Mucosa of gallbladder (tissue), 1 donor: ENCODE measurements at regions not wholly inside any gene's neighbourhood (a gene's known extent, or its start where the extent isn't known, plus 50 kb on each side); places are given as distances from the start of the nearest gene placed in this dataset.

Experiments
- DNase-seq: peaks from one replicate; pipeline ENCODE4 v3.0.0-alpha.2; 2020; ENCODE audit warnings: low spot score
- donor health status: DM: no; HTN: no; CAD: no.

DNA sequence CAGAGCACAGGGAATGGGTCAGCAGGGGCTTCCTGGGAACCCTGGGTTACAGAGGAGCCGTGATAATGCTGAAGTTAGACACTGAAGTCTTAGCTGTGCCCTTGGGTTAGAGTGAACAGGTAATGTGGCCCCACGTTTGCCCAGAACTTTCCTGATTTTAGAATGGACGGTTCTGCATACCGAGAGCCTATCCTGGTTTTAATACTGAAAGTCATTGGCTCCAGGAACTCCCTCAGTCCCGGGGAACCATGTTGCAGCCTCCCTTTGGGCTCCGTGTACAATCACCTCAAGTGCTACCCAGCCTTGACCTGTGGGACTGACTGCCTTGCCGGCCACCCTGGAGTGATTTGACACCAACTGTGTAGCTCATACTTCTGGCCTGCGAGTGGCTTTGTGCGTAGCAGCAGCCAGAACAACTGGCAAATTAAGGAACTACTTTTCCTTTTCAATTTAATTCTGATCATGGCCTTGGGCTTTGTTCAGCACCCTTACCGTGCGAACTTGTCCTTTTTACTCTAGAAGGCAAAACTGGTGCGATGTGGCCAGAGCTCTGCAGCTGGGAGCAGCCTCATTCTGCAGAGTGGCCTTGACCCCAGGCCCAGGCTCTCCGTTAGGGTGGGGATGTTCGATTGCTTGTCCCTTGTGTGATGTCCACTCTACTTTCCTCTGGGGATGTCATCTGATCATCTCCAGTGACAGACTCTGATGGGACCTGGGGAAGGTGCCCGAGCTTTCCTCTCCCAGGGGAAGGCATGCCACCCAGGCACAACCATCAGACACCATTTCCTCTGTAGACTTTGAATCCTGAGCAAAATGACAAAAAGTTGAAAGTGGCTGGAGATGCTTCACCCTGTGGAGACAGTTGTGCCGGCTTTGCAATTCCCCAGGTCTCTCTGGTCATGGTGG is 265.9 kb downstream of the GLRX3 start:
- no peak for DNase-seq

GRCh38 chr10:130403153-130404075 is 267.2 kb downstream of the GLRX3 start:
- no peak for DNase-seq

- DNase-seq = no peak
Observed at GRCh38 chr10:130404476-130405055, 268.4 kb downstream of the GLRX3 start.

DNA sequence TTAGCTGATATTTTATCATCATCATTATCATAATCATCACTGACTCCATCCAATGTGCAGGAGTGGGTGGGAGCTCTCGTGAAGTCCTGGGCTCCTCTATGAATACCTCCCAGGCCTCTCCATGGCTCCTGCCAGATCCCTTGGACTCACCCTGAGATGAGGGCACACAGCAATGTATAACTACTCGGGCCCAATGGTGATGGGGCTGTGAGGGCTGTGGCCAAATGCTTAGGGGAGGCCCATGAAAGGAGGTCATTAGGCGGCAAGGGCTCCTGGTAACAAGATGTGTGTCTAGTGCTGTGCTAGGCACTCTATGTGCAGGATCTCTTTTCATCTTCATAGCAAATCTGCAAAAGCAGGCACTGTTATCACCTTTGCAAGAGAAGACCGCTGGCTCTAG is 270.9 kb downstream of the GLRX3 start:
- DNase-seq = no peak

- no peak for DNase-seq
Observed at GRCh38 chr10:130409331-130409730, 273.1 kb downstream of the GLRX3 start.

GRCh38 chr10:130409931-130410330 is 273.7 kb downstream of the GLRX3 start:
- no peak for DNase-seq

DNA sequence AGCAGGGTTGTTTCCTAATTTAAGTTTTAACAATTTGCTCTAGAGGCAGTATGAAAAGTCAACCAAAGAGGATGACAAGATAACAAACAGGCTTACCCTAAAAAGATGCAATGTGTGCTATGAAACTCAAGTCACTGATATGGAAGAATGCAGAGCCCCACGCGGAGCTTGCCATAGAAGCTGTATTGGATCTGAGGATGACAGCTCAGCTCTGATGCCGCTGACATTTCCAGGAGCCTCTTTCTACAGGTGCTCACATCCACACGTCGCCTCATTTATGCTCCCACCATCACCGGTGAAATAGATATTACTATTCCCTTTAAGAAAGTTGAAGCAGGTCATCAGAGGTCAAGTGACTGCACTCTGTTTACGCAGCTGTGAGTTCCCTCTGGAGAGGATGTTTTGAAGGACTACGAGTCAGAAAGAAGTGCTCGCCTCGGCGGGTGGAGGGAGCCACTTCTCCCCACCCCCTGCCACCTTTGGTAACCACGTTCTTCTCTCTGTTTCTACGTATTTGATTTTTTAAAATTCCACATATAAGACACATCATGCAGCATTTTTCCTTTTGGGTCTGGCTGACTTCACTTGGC is 275.4 kb downstream of the GLRX3 start:
- no peak for DNase-seq

DNA sequence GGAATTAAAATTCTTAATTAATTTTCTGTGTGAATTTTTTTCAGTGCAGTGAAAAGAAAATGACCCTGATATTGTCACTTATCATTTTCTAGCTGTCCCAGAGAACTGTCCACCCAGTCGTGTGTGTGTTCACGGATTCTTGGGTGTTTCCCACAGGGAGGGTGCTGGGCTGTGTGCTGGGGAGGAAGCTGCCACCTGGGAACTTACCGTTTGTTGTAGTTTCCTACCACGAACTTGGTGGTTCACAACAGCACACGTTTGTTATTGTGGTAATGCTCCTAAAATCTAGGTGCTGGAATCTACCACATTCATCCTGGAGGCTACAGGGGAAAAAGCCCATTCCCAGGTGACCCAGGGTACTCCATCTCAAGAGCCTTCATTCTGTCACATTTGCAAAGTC is 276.1 kb downstream of the GLRX3 start:
- no peak for DNase-seq

- no peak for DNase-seq
Observed at GRCh38 chr10:130416334-130417150, 280.4 kb downstream of the GLRX3 start.

DNA sequence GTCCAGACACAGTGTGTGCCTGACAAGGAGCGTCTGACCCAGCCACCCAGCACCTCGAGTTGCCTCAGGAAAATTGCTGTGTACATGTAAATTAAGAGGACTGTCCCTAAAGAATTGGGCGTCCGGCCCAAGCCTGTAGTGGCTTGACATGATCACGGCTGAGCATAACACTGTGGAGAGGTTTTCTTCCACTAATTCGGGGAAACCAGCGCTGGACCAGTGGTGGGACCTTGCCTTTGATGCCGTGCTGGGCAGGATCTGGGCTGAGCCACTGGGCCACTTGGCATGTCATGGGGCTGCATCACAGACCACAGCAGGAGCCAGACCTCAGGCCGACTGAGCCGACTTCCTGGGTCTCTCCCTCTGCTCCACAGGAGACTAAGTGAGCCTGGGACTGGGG is 282.5 kb downstream of the GLRX3 start:
- DNase-seq = no peak

- no peak for DNase-seq
Observed at GRCh38 chr10:130421909-130422308, 285.7 kb downstream of the GLRX3 start.

- DNase-seq = no peak
Observed at GRCh38 chr10:130422366-130423324, 286.5 kb downstream of the GLRX3 start.

- DNase-seq = no peak
Observed at GRCh38 chr10:130423455-130424305, 287.5 kb downstream of the GLRX3 start.

DNA sequence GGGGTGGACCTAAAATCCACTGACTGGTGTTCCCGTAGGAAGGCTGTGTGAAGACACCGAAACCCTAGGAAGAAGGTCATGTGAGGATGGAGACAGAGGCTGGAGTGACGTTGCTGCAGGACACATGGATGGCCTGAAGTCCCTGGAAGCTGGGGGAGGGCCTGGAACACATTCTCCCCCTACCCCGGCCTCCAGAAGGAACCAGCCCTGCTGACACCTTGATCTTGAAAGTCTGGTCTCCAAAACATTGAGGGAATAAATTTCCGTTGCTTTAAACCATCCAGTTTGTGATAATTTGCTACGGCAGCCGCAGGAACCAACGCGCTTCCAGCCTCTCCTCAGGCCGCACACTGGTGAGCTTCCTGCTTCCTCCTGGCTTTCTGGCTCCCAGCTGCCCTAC is 288.2 kb downstream of the GLRX3 start:
- DNase-seq = no peak

DNA sequence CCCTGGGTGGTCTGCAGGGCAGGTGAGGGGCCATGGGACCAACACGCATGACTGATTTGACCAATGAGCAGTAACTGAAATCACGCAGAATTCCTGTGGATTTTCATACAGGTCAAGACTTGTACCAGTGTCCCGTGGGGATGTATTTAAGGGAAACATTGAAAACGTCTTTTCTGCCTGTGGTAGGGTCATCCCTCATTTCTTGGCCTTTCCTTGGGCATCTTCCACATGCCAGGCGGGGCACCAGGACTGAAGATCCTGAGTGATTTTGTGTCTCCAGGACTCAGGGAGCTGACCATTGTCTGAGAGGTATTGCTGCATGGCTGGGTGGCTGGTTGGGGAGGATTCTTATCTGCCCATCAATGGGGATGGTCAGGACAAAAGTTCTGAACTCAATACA is 289.0 kb downstream of the GLRX3 start:
- DNase-seq = no peak

GRCh38 chr10:130425881-130426435 is 289.8 kb downstream of the GLRX3 start:
- DNase-seq = no peak

- no peak for DNase-seq
Observed at GRCh38 chr10:130427216-130427722, 291.1 kb downstream of the GLRX3 start.

DNA sequence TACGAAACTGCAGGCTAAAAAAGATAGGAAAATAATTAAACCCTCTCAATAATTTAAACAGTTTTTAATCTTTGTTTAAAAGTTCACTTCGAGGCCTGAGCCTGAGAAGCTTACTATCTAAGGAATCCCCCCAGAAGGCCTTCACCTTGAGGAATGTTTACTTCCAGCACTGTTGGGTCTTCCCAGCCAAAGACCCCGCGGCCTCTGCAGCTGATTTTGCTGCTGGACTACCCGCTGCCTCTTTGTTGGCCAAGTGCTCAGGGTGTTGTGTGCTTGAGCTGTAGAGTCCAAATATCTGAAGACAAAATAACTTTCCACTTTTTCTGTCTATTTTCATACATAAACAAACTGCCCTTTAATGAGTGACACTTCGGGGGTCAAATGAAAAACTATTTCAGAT is 292.7 kb downstream of the GLRX3 start:
- no peak for DNase-seq
